ENCODE measurements at regions not wholly inside any gene's neighbourhood (a gene's known extent, or its start where the extent isn't known, plus 50 kb on each side); places are given as distances from the start of the nearest gene placed in this dataset.
"Not testable (repeated sequence)": the region's sequence is repeated elsewhere in the genome, so short reads cannot be mapped to it uniquely, and the experiment has no call there.

DNA sequence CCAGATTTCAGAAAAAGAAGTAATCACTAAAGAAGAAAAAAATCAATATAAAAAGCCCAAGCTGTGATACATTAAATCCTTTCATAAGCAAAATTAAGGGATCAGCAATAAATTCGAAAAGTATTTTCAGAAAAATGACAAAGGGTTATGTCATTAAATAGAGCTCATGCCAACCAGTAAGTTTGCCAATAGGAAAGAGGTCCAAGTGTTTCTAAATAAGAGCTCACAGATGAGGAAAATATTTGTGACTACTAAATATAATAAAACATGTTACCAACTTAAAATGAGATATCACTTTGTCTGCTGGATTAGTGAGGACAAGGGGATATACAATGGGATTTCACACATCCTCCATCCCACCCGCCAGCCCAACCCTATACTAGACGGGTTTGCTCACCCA is 140.3 kb upstream of the EYA4 start:
- no peak for DNase-seq (ENCODE audit: low read depth in 3 of 3, low spot score in 1 of 3)

DNA sequence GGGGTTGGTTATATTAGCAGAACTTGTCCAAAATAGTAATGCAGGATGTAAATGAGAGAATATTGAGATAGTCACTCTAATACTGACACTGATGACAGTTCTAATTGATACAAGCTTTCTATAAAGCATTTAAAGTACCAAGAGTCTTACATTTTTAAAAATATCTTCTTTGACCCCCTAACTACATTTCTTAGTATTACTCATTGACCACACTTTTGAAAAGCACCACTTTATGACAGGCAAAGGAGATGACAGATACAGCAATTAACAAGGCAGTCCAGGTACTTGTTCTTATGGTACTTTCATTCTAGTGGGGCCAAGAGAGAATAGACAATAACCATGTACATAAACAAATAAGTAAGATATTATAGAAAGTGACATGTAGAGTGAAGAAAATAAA is 139.4 kb upstream of the EYA4 start:
- DNase-seq (ENCODE audit: low read depth in 3 of 3, low spot score in 1 of 3), result no peak

DNA sequence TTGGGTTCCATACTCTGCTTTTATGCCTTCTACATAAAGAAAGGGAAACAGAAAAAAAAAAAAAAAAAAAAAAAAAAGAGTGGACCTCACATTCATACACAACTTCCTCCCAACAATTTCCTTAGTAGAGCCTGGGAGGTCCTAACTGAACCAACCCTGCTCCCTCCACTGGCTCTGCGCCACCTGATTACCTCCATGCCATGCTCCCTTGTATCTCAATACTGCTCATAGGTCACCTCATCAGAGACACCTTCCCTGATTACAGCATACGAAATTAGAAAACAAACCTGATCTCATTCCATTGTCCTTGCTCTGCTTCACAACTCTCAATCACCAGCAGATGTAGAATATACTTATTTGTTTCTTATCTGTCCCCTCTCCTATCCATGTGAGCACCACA is 134.2 kb upstream of the EYA4 start:
- DNase-seq (ENCODE audit: low read depth in 3 of 3, low spot score in 1 of 3), result no peak

DNA sequence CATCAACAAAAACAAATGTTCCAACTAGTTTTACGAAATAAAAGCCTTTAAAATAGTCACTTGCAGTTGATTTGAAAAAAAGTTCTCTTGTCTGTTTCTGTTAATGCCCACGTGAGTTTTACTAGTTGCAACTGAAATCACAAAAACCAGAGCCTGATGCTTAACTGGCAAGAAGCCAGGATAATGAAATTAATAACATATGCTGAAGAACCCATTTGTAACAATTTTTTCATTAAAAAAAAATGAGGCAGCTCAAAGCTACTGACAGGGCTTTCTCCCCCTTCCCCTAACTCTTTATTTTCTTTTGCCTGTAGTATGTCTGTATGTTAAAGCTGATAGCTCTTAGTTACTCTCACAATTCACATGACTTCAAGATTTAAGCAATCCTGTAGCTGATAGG is 132.7 kb upstream of the EYA4 start:
- DNase-seq (ENCODE audit: low read depth in 3 of 3, low spot score in 1 of 3), result no peak

DNA sequence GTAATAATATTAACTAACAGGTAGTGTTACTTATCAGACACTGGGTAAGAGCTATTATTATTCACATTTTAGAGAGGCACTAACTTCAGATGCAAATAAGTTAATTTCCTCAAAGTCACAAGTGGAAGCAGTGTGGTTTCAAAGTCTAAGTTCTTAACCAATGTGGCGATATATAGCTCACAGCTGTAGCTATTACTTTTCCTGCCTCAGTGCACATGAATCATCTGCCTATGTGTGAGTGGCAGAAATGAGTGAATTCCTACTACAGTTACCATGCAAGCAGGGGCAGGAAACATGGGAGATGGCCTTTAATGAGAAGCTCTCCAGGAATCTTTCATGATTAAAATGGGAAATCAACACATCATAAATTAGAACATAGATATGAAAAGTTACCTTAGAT is 126.2 kb upstream of the EYA4 start:
- DNase-seq (ENCODE audit: low read depth in 3 of 3, low spot score in 1 of 3), result no peak

DNA sequence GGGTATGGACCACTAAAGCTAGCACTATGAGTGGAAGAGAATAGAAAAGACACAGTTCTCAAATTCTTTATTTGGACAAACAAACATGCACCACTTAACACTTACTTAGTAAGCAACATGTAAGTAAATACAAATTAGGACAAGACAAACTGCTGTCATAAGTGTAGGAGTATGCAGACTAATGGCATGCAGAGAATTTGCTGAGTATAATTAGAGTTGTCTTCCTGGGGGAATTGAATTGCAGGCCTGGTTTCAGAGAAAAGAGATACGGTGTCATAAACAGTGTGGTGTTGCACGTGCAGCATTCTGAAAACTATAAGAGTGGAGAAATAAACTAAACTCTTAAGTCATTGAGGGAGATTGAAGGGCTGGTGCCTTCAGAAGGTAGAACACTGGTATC is 125.2 kb upstream of the EYA4 start:
- no peak for DNase-seq (ENCODE audit: low read depth in 3 of 3, low spot score in 1 of 3)

DNA sequence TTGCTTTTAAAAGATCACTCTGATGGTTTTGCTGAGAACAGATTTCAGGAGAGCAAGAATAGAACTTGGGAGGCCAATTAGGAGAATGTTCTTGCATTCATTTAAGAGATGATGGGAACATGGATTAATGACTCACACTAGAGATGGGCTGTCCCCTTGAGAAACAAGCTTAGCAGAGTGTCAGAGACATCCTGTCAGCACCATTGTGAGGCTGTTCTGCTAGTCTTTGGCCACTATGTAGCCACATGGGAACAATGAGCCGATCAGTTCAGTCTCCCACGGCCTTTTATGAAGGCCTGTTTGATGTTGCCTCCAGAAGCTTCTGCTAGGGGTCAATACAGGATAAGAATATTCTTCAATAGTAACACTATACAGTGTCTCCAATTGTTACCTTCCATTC is 113.0 kb upstream of the EYA4 start:
- no peak for DNase-seq (ENCODE audit: low read depth in 3 of 3, low spot score in 1 of 3)

- no peak for DNase-seq (ENCODE audit: low read depth in 3 of 3, low spot score in 1 of 3)
Measured at GRCh38 chr6:133129556-133129955, 111.6 kb upstream of the EYA4 start.

GRCh38 chr6:133130863-133131262 is 110.3 kb upstream of the EYA4 start:
- DNase-seq (ENCODE audit: low read depth in 3 of 3, low spot score in 1 of 3), result no peak

GRCh38 chr6:133131621-133132465 is 109.3 kb upstream of the EYA4 start:
- DNase-seq (ENCODE audit: low read depth in 3 of 3, low spot score in 1 of 3), result no peak

DNA sequence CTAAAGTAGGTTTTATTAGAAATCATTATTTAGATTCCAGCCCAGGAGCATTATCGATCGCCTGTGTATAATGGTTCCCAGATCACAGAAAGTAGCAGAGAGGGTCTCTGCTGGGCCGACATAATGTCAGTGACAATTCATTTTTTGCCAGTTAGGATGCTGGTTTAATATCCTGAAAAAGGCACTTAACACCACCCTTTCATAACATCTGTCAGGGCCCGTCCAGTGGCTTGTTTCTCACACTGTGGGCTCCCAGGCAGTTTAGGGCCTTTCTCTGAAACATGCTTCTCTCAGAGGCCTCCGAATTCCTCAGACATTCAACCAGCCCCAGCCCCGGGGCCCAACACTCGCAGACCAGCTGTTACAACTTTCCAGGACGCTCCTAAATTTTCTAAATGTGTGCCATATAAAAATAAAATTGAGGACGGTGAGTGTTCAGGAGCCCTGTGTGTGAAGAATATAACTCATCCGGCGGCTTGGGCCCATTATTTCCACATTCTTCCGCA is 108.6 kb upstream of the EYA4 start:
- no peak for DNase-seq (ENCODE audit: low read depth in 3 of 3, low spot score in 1 of 3)

- no peak for DNase-seq (ENCODE audit: low read depth in 3 of 3, low spot score in 1 of 3)
Measured at GRCh38 chr6:133136177-133136880, 104.8 kb upstream of the EYA4 start.

DNA sequence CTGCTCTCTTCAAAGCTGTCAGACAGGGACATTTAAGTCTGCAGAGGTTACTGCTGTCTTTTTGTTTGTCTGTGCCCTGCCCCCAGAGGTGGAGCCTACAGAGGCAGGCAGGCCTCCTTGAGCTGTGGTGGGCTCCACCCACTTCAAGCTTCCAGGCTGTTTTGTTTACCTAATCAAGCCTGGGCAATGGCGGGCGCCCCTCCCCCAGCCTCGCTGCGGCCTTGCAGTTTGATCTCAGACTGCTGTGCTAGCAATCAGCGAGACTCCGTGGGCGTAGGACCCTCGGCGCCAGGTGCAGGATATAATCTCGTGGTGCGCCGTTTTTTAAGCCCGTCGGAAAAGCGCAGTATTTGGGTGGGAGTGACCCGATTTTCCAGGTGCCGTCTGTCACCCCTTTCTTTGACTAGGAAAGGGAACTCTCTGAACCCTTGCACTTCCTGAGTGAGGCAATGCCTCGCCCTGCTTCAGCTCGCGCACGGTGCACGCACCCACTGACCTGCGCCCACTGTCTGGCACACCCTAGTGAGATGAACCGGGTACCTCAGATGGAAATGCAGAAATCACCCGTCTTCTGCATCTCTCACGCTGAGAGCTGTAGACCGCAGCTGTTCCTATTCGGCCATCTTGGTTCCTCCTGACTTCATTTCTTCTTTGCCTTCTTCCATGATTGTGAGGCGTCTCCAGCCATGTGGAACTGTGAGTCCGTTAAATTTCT is 93.5 kb upstream of the EYA4 start:
- DNase-seq (ENCODE audit: low read depth in 3 of 3, low spot score in 1 of 3), result not testable (repeated sequence)

GRCh38 chr6:133156689-133157088 is 84.5 kb upstream of the EYA4 start:
- DNase-seq (ENCODE audit: low read depth in 3 of 3, low spot score in 1 of 3), result no peak

DNA sequence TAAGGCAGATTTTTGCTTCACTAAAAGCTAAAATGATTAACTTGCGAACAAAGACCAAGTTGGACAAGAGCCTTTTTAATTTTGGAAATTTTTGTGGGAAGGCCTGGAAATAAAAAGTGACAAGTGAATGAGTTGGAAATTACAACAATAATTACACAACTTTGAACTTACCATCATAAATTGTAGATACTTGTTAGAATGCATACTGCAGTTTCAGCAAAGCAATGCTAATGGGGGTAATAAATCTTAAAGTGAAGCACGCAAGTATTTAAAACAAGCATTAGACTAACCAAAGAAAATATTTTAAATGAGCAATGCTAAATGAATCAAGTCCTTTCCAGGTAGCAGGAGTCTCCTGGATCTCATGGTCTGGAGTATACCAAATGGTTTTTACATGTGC is 83.2 kb upstream of the EYA4 start:
- no peak for DNase-seq (ENCODE audit: low read depth in 3 of 3, low spot score in 1 of 3)

DNA sequence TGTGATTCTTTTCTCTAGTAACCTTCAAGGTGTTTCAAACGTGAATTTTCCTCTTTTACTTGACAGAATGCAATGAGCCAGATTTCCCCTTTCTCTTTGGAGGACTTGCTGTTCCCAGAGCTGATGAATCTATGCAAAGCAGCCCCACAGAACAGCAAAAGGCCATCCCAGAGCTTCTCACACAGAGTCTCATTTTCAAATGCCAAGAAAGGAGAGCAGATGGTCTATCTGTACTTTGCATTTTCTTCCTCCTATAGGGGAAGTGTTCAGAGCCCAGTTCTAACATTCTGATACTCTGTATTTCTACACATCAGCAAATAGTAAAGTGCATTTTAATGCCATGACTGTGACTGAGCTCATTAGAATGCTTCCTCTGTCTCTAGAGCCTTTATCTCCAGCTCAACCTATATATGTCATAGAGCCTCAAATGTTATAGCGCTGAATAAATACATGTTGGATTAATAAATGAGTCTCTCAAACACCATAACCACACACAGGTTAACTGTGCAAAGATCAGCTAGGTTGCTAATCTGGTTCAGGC is 81.8 kb upstream of the EYA4 start:
- no peak for DNase-seq (ENCODE audit: low read depth in 3 of 3, low spot score in 1 of 3)

- no peak for DNase-seq (ENCODE audit: low read depth in 3 of 3, low spot score in 1 of 3)
Measured at GRCh38 chr6:133160536-133160935, 80.6 kb upstream of the EYA4 start.

GRCh38 chr6:133165235-133165634 is 75.9 kb upstream of the EYA4 start:
- no peak for DNase-seq (ENCODE audit: low read depth in 3 of 3, low spot score in 1 of 3)

DNA sequence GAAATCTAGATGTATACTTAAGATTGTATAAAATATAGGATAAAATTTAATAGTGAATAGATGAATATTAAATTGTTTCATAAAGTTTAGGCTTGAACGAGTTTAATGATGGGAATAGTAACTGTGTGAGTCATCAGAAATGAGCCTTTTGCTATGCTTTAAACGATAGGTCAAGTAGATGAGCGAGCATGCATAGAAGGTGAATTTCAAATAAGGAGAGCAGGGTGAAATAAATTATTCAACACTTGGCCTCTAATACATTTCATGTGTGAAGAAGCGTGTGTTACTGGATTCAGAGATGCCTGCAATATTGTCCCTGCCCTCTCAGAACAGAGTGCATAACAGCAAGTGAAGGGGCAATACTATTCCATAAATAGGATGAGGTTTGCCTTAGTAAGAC is 74.4 kb upstream of the EYA4 start:
- DNase-seq (ENCODE audit: low read depth in 3 of 3, low spot score in 1 of 3), result no peak

DNA sequence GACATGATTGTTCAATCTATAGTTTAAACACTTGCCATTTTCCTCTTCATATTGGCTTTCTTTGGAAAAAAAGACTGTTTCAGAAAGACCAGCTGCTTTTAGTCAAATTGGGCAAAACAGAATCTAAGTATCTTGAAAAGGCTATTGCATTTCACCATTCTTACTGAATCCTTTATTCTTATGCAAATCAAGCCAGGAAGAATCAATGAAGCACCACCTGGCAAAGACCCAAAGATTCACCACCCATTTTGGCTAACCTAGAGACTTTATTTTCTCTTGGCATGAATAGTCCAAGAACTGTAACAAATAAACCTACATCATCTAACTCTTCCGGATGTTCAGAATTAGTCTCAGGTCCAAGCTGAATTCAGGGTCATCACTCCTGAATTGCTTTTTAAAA is 71.3 kb upstream of the EYA4 start:
- DNase-seq (ENCODE audit: low read depth in 3 of 3, low spot score in 1 of 3), result no peak

GRCh38 chr6:133170602-133171001 is 70.6 kb upstream of the EYA4 start:
- DNase-seq (ENCODE audit: low read depth in 3 of 3, low spot score in 1 of 3), result no peak
